PC-3 (cell line): ENCODE measurements at regions not wholly inside any gene's neighbourhood (a gene's known extent, or its start where the extent isn't known, plus 50 kb on each side); places are given as distances from the start of the nearest gene placed in this dataset.

ENCODE experiments used
- ATAC-seq: fragments of 200-7000 bp; cut with Tn5 transposase; 2 replicates; pipeline ENCODE4 v1.9.1; 2020; ENCODE audit warnings: mild to moderate bottlenecking, moderate library complexity
- BruUV-seq: library from RNA; stranded (reverse); fragments of 400-500 nt; replicated peaks from 2 replicates; lab custom pipeline; 2021; lab: Mats Ljungman, UMichigan
- CTCF ChIA-PET: fragments of 300-600 bp; sonication (Branson Sonifier 250); formaldehyde crosslinking; loops from one replicate; lab custom pipeline; 2022; ENCODE audit warnings: antibody characterized with exemption; lab: Charles Lee
- POLR2A ChIA-PET: fragments of 300-600 bp; sonication (Branson Sonifier 250); formaldehyde crosslinking; loops from one replicate; lab custom pipeline; 2022; ENCODE audit warnings: antibody characterized with exemption; ENCODE audit not compliant: unreplicated experiment; lab: Charles Lee
- DNase-seq: peaks from one replicate; pipeline ENCODE4 v3.0.0-alpha.2; 2015
- H2AFZ ChIP-seq: fragments of 300-600 bp; sonication (generic); 2 replicates; pipeline ENCODE4 v1.6.0; 2016; ENCODE audit warnings: antibody characterized with exemption, low read length
- H3F3A ChIP-seq: fragments of 300-600 bp; sonication (generic); one replicate; pipeline ENCODE4 v1.6.0; 2017; ENCODE audit warnings: antibody characterized with exemption, low read length, control low read depth, mild to moderate bottlenecking; ENCODE audit not compliant: unreplicated experiment
- H3K27ac ChIP-seq: fragments of 300-600 bp; sonication (generic); 2 replicates; pipeline ENCODE4 v1.5.1; 2016; ENCODE audit warnings: mild to moderate bottlenecking, low read length
- H3K27me3 ChIP-seq: fragments of 300-600 bp; sonication (generic); 2 replicates; pipeline ENCODE4 v1.6.1; 2016; ENCODE audit warnings: low read length, mixed read lengths
- H3K36me3 ChIP-seq: fragments of 300-600 bp; sonication (generic); 2 replicates; pipeline ENCODE4 v1.6.1; 2016; ENCODE audit warnings: low read depth, mixed run types, low read length, mixed read lengths
- H3K4me1 ChIP-seq: fragments of 300-600 bp; sonication (generic); 2 replicates; pipeline ENCODE4 v1.5.1; 2016; ENCODE audit warnings: low read length; ENCODE audit not compliant: insufficient read depth
- H3K4me2 ChIP-seq: fragments of 300-600 bp; sonication (generic); 2 replicates; pipeline ENCODE4 v1.6.0; 2016; ENCODE audit warnings: low read length
- H3K4me3 ChIP-seq: fragments of 300-600 bp; sonication (generic); 2 replicates; pipeline ENCODE4 v1.5.1; 2016; ENCODE audit warnings: mild to moderate bottlenecking, low read length, mixed read lengths
- H3K79me2 ChIP-seq: fragments of 300-600 bp; sonication (generic); 2 replicates; pipeline ENCODE4 v1.6.1; 2017; ENCODE audit warnings: low read length, mixed read lengths
- H3K9ac ChIP-seq: fragments of 300-600 bp; sonication (generic); 2 replicates; pipeline ENCODE4 v1.6.0; 2016; ENCODE audit warnings: mild to moderate bottlenecking, low read length
- H3K9me2 ChIP-seq: fragments of 300-600 bp; sonication (generic); replicated peaks from 2 replicates; pipeline ENCODE4 v1.6.1; 2016; ENCODE audit warnings: mixed run types, low read length, mixed read lengths
- H3K9me3 ChIP-seq: fragments of 300-600 bp; sonication (generic); 2 replicates; pipeline ENCODE4 v1.6.1; 2016; ENCODE audit warnings: low read length, mixed read lengths
- H4K20me1 ChIP-seq: fragments of 300-600 bp; sonication (generic); 2 replicates; pipeline ENCODE4 v1.6.1; 2016; ENCODE audit warnings: low read length, mixed read lengths
- EZH2 ChIP-seq: fragments of 300-600 bp; sonication (generic); IDR thresholded peaks from one replicate; pipeline ENCODE4 v1.6.1; 2017; ENCODE audit warnings: antibody characterized with exemption, mild to moderate bottlenecking, low read length; ENCODE audit not compliant: unreplicated experiment
- EZH2phosphoT487 ChIP-seq: fragments of 300-600 bp; sonication (generic); IDR thresholded peaks from 2 replicates; pipeline ENCODE4 v1.6.1; 2018; ENCODE audit warnings: mild to moderate bottlenecking, antibody characterized with exemption, low read length, borderline replicate concordance
- intact Hi-C: fragments of 100-400 bp; cut with micrococcal nuclease; formaldehyde crosslinking; loops from 2 replicates; pipeline ENCODE4 v1.9.0; 2023
- TF ChIP-seq, protein P1 (sequence below): fragments of 300-600 bp; sonication (generic); conservative IDR thresholded peaks from 2 replicates; pipeline ENCODE4 v1.5.1; 2017; ENCODE audit warnings: antibody characterized with exemption, low read depth, mild to moderate bottlenecking, low read length

DNA sequence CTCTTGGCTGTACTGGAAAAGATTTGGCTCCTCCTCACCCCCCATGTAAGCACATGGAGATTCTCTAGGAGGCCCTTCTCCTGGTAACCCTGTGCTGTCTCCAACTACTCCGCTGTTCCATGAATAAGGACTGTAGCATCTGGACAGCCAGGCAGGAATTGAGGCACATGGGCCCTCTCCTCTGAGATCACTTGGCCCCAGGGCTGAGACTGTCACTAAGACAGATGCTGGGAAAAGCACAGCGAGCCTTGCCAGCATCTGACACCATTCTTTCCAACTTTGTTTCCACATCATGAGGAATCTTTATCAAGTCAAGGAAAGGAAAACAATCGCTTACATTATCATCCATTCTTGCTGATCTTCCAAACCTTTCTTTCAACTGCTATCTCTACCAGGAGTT lies 222.6 kb upstream of the INTU start:
- DNase-seq (no peak), ATAC-seq (no peak)
- H3K79me2 ChIP-seq, result no peaks in the 10 kb centered on the region
- intact Hi-C loops, result no loop called here
- H3K27ac ChIP-seq, result no peak overlapping the region
- no TSS peak for BruUV-seq
- H3F3A ChIP-seq, result no peaks in the 10 kb centered on the region
- ChIA-PET POLR2A (no interaction called here), CTCF (no interaction called here)
- H3K36me3 ChIP-seq, result no peaks in the 10 kb centered on the region
- no peaks in the 10 kb centered on the region for H3K4me1 ChIP-seq
- H4K20me1 ChIP-seq, result no peaks in the 10 kb centered on the region
- TF ChIP-seq EZH2, result no peak
- TF ChIP-seq EZH2phosphoT487, result no peak
- TF ChIP-seq, protein P1, sequence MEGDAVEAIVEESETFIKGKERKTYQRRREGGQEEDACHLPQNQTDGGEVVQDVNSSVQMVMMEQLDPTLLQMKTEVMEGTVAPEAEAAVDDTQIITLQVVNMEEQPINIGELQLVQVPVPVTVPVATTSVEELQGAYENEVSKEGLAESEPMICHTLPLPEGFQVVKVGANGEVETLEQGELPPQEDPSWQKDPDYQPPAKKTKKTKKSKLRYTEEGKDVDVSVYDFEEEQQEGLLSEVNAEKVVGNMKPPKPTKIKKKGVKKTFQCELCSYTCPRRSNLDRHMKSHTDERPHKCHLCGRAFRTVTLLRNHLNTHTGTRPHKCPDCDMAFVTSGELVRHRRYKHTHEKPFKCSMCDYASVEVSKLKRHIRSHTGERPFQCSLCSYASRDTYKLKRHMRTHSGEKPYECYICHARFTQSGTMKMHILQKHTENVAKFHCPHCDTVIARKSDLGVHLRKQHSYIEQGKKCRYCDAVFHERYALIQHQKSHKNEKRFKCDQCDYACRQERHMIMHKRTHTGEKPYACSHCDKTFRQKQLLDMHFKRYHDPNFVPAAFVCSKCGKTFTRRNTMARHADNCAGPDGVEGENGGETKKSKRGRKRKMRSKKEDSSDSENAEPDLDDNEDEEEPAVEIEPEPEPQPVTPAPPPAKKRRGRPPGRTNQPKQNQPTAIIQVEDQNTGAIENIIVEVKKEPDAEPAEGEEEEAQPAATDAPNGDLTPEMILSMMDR, result no peak
- no peak overlapping the region for H3K4me3 ChIP-seq
- no peaks in the 10 kb centered on the region for H3K9me2 ChIP-seq
- no peaks in the 10 kb centered on the region for H3K27me3 ChIP-seq
- H3K9ac ChIP-seq, result no peak overlapping the region
- H3K9me3 ChIP-seq, result no peaks in the 10 kb centered on the region
- H3K4me2 ChIP-seq, result no peak overlapping the region
- no peak overlapping the region for H2AFZ ChIP-seq

DNA sequence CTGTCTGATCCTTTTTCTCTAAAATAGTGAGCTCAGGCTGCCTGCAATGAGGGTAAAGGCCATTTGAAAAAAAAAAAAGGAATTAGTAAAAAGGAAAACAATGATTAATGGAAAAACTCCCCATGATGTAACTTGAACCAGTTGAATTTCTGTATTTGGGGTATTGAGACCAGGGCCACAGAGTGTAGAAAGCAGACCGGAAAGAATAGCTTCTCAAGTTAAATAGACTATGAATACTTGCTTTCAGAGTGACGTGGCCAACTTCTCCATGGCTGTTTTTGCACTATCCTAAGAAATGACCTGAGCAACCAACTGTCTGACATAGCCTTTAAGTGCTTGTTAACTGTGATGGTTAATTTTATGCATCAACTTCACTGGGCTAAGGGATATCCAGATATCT lies 222.1 kb upstream of the INTU start:
- ChIA-PET CTCF (no interaction called here), POLR2A (no interaction called here)
- no peaks in the 10 kb centered on the region for H3K36me3 ChIP-seq
- no peak overlapping the region for H3K4me3 ChIP-seq
- no peaks in the 10 kb centered on the region for H3K4me1 ChIP-seq
- H3K9ac ChIP-seq, result no peak overlapping the region
- ATAC-seq (no peak), DNase-seq (no peak)
- no peaks in the 10 kb centered on the region for H3K9me3 ChIP-seq
- TF ChIP-seq, protein P1, result no peak
- no peak for TF ChIP-seq EZH2phosphoT487
- no peak for TF ChIP-seq EZH2
- H3F3A ChIP-seq, result no peaks in the 10 kb centered on the region
- no peak overlapping the region for H3K4me2 ChIP-seq
- no peaks in the 10 kb centered on the region for H3K79me2 ChIP-seq
- no peak overlapping the region for H2AFZ ChIP-seq
- H4K20me1 ChIP-seq, result no peaks in the 10 kb centered on the region
- no peak overlapping the region for H3K27ac ChIP-seq
- intact Hi-C loops, result no loop called here
- no peaks in the 10 kb centered on the region for H3K27me3 ChIP-seq
- BruUV-seq, result no TSS peak
- no peaks in the 10 kb centered on the region for H3K9me2 ChIP-seq

DNA sequence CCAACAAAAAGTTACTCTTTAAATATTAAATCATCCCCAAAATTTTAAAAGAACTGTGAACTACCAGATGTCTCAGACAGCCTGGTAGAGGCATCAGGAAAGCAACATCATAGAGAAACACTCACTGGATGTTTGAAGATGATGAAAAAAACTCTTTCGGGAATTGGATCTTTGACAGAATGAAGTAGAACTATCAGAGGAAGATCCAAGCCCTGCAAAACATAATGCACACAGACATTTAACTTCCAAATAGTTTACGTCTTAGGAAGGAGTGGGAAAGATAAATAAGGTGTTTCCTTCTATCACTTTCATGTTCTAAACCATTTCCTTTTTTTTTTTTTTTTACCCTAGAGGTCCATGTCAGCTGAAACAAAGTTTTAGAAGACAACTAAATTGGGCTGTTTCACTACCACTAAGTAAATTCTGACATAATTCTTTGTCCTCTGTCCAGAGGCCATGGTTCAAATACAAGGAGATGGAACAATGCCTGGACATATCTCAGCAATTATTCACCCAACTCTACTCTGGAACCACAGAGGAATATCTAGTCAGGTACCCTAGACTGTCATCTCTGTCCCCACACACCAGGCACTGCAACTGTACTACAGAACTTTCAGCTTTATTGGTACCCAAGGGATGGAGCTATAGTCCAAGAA lies 217.7 kb upstream of the INTU start:
- Histone ChIP-seq H3K9me3 (no peaks in the 10 kb centered on the region), H3K27ac (no peak overlapping the region), H3K79me2 (no peaks in the 10 kb centered on the region), H3K9ac (no peak overlapping the region), H3K9me2 (no peaks in the 10 kb centered on the region), H3K4me3 (no peak overlapping the region), H3K27me3 (no peaks in the 10 kb centered on the region; the same call in 1 of the 2 replicates), H2AFZ (no peak overlapping the region), H3K4me2 (no peak overlapping the region), H4K20me1 (no peaks in the 10 kb centered on the region), H3F3A (no peaks in the 10 kb centered on the region), H3K36me3 (no peaks in the 10 kb centered on the region), H3K4me1 (no peaks in the 10 kb centered on the region)
- DNase-seq, result no peak
- CTCF ChIA-PET, result no interaction called here
- BruUV-seq, result no TSS peak
- no peak for ATAC-seq
- POLR2A ChIA-PET, result no interaction called here
- no peak for TF ChIP-seq EZH2
- intact Hi-C loops, result no loop called here
